ENCODE measurements at regions not wholly inside any gene's neighbourhood (a gene's known extent, or its start where the extent isn't known, plus 50 kb on each side); places are given as distances from the start of the nearest gene placed in this dataset.

DNA sequence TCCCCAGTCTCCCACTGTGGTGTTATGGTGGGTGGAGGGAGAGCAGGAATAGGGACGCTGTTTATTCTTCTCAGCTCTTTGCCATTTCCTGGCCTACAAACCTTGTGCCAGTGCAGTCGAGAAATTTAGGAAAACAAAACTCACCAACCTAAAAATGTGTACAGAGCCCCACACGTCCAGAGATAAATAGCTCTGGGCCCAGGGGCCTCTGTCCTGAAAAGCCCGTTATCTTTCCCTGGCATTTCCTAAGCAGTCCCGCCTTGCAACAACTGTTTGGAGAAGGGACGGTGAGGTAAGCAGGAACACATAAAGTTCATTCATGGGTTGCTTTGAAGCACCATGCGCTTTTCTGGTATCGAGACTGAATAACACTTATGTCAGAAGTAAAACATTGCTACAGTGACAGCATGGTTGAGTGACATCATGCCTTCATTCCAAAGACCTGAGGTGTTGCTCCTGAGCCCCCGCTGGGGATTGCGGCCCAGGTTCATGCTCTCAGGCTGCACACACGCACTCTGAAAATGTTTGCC, 80.1 kb upstream of the NXT1 start:
- H3K36me3 Mint-ChIP-seq (ENCODE audit: low read depth) = no peaks in the 10 kb centered on the region
- intact Hi-C loops (cut with micrococcal nuclease) = no loop called here
- H3K4me3 Mint-ChIP-seq = no peak overlapping the region
- H3K27ac Mint-ChIP-seq = no peak overlapping the region
- peaks cover 5% of the 10 kb centered on the region for H3K9me3 Mint-ChIP-seq
- H3K27me3 Mint-ChIP-seq (ENCODE audit: insufficient read depth) = no peaks in the 10 kb centered on the region
- no peak for DNase-seq (ENCODE audit: low spot score)
- no peaks in the 10 kb centered on the region for H3K4me1 Mint-ChIP-seq (ENCODE audit: low read depth)

DNA sequence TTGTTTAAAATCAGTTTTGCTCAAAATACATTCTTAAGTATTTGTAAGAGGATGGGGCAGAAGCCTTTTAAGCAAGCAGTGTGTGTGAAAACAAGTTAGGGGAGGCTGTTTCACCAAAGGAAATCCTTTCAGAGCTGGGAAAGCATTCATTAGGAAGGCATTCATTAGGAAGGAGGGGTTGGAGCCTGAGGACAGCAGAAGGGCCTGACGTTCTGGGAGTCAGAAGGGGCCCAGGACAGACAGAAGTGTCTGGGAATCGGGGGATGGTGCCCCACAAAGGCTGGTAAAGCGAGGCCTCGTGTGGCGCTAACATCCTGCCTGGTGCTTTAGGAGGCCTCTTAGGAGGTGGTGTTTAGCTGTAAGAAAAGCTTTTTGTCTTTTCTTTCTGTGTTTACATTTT, 80.6 kb upstream of the NXT1 start:
- DNase-seq (ENCODE audit: low spot score) = no peak
- Mint-ChIP-seq H3K9me3 (peaks cover 5% of the 10 kb centered on the region), H3K36me3 (ENCODE audit: low read depth) (no peaks in the 10 kb centered on the region), H3K4me1 (ENCODE audit: low read depth) (no peaks in the 10 kb centered on the region), H3K4me3 (no peak overlapping the region), H3K27me3 (ENCODE audit: insufficient read depth) (no peaks in the 10 kb centered on the region), H3K27ac (no peak overlapping the region)
- intact Hi-C loops (cut with micrococcal nuclease) = no loop called here

DNA sequence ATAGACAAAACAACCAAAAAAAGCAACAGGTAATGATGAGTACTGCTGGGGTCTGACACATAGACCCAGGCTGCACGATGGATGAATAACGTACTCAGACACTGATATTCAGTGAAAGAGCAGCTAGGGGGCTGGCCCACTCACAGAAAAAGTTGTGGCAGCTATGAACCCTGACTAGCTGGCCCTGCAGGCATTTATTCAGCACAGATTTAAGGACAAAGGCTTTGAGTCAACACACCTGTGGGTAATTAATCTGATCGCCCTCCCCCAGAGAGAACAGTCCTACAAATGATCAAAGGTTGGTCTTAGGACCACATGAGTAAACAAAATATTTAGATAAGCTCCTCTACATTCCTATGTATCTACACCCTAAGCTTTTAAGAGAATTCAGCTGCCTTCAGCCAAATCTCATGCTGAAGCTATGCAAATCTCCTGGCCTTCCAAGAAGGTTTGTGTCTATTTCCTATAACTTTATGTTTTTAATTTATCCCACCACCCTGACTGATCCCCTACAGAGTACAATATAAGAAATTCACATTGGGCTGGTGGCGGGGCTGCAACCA, 81.7 kb upstream of the NXT1 start:
- no peak for DNase-seq (ENCODE audit: low spot score)
- Mint-ChIP-seq H3K27me3 (ENCODE audit: insufficient read depth) (no peaks in the 10 kb centered on the region), H3K27ac (no peak overlapping the region), H3K4me1 (ENCODE audit: low read depth) (no peaks in the 10 kb centered on the region), H3K9me3 (peaks cover 5% of the 10 kb centered on the region), H3K36me3 (ENCODE audit: low read depth) (no peaks in the 10 kb centered on the region), H3K4me3 (no peak overlapping the region)
- intact Hi-C loops (cut with micrococcal nuclease) = no loop called here

- no peaks in the 10 kb centered on the region for H3K27me3 Mint-ChIP-seq (ENCODE audit: insufficient read depth)
- DNase-seq (ENCODE audit: low spot score) = no peak
- H3K36me3 Mint-ChIP-seq (ENCODE audit: low read depth) = no peaks in the 10 kb centered on the region
- H3K4me1 Mint-ChIP-seq (ENCODE audit: low read depth) = no peaks in the 10 kb centered on the region
- no peak overlapping the region for H3K4me3 Mint-ChIP-seq
- intact Hi-C loops (cut with micrococcal nuclease) = no loop called here
- no peak overlapping the region for H3K27ac Mint-ChIP-seq
- peaks cover 5% of the 10 kb centered on the region for H3K9me3 Mint-ChIP-seq
Observed at GRCh38 chr20:23267909-23268308, 82.7 kb upstream of the NXT1 start.

DNA sequence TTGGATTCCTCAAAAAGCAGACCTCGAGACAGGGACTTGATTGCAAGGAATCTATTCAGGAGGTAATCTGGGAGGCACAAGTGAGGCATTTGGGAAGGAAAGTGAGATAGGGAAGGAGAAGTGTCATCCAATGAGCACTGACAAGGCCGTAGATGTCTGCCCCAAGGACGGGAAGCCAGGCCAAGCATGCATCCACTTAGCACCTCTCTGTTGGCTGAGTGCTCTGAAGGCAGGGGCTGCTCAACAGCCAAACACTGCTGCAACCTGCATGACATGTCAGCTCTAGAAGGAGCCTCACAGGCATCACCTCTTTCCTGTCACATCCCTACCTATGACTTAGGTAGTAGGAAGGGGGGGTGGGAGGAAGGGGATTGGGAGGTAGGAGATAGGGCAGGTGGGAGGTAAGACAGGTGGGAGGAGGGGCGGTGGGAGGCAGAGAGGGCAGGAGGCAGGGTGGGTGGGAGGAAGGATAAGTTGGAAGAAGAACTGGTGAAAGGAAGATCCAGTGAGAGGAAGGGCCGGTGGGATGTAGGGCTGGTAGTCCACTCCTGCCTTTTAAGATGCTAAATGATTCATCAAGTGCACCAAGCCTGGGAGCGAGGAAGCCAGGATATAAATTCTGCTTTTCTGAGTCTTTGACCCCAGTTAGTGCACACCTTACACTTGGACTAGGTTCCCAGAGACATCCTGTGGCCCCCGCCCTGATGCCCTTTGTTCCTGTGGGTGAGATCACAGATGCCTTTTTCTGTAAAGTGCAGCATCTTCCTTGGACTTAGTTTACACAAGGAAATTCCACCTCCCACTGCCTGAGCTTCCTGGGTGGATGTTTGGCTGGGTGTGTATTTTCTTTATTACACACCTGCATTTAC, 83.8 kb upstream of the NXT1 start:
- intact Hi-C loops (cut with micrococcal nuclease) = no loop called here
- Mint-ChIP-seq H3K9me3 (peaks cover 5% of the 10 kb centered on the region), H3K27ac (no peak overlapping the region), H3K36me3 (ENCODE audit: low read depth) (no peaks in the 10 kb centered on the region), H3K4me1 (ENCODE audit: low read depth) (no peaks in the 10 kb centered on the region), H3K27me3 (ENCODE audit: insufficient read depth) (no peaks in the 10 kb centered on the region), H3K4me3 (no peak overlapping the region)
- DNase-seq (ENCODE audit: low spot score) = no peak

GRCh38 chr20:23265226-23265625, 85.4 kb upstream of the NXT1 start:
- H3K27ac Mint-ChIP-seq = no peak overlapping the region
- no peaks in the 10 kb centered on the region for H3K4me1 Mint-ChIP-seq (ENCODE audit: low read depth)
- H3K27me3 Mint-ChIP-seq (ENCODE audit: insufficient read depth) = no peaks in the 10 kb centered on the region
- intact Hi-C loops (cut with micrococcal nuclease) = no loop called here
- H3K36me3 Mint-ChIP-seq (ENCODE audit: low read depth) = no peaks in the 10 kb centered on the region
- no peak overlapping the region for H3K4me3 Mint-ChIP-seq
- no peak for DNase-seq (ENCODE audit: low spot score)
- peaks cover 5% of the 10 kb centered on the region for H3K9me3 Mint-ChIP-seq

GRCh38 chr20:23264545-23264944, 86.0 kb upstream of the NXT1 start:
- H3K27me3 Mint-ChIP-seq (ENCODE audit: insufficient read depth) = no peaks in the 10 kb centered on the region
- H3K27ac Mint-ChIP-seq = no peak overlapping the region
- intact Hi-C loops (cut with micrococcal nuclease) = no loop called here
- no peak overlapping the region for H3K4me3 Mint-ChIP-seq
- H3K36me3 Mint-ChIP-seq (ENCODE audit: low read depth) = no peaks in the 10 kb centered on the region
- DNase-seq (ENCODE audit: low spot score) = no peak
- H3K4me1 Mint-ChIP-seq (ENCODE audit: low read depth) = no peaks in the 10 kb centered on the region
- H3K9me3 Mint-ChIP-seq = peaks cover 5% of the 10 kb centered on the region

GRCh38 chr20:23260181-23260840, 90.3 kb upstream of the NXT1 start:
- H3K4me1 Mint-ChIP-seq (ENCODE audit: low read depth) = no peaks in the 10 kb centered on the region
- H3K27me3 Mint-ChIP-seq (ENCODE audit: insufficient read depth) = peaks cover 2% of the 10 kb centered on the region
- H3K4me3 Mint-ChIP-seq = no peak overlapping the region
- DNase-seq (ENCODE audit: low spot score) = no peak
- no peak overlapping the region for H3K27ac Mint-ChIP-seq
- intact Hi-C loops (cut with micrococcal nuclease) = no loop called here
- H3K36me3 Mint-ChIP-seq (ENCODE audit: low read depth) = no peaks in the 10 kb centered on the region
- H3K9me3 Mint-ChIP-seq = no peaks in the 10 kb centered on the region

DNA sequence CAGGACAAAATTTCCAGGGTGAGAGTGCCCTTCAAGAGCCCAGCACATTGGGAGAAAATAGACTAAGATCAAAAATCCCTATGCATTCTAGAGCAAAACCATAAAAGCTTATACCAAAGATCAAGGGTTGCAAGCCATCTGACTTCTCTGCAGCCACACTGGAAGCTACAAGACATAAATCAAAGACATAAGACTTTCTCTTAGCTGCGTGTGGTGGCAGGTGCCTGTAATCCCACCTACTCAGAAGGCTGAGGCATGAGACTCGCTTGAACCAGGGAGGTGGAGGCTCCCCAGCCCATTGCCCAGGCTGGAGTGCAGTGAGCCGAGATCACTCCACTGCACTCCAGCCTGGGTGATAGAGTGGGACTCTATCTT, 91.9 kb upstream of the NXT1 start:
- H3K27ac Mint-ChIP-seq = no peak overlapping the region
- no peak overlapping the region for H3K4me3 Mint-ChIP-seq
- H3K36me3 Mint-ChIP-seq (ENCODE audit: low read depth) = no peaks in the 10 kb centered on the region
- no peaks in the 10 kb centered on the region for H3K4me1 Mint-ChIP-seq (ENCODE audit: low read depth)
- H3K9me3 Mint-ChIP-seq = no peaks in the 10 kb centered on the region
- no peak for DNase-seq (ENCODE audit: low spot score)
- peaks cover 2% of the 10 kb centered on the region for H3K27me3 Mint-ChIP-seq (ENCODE audit: insufficient read depth)
- intact Hi-C loops (cut with micrococcal nuclease) = no loop called here

DNA sequence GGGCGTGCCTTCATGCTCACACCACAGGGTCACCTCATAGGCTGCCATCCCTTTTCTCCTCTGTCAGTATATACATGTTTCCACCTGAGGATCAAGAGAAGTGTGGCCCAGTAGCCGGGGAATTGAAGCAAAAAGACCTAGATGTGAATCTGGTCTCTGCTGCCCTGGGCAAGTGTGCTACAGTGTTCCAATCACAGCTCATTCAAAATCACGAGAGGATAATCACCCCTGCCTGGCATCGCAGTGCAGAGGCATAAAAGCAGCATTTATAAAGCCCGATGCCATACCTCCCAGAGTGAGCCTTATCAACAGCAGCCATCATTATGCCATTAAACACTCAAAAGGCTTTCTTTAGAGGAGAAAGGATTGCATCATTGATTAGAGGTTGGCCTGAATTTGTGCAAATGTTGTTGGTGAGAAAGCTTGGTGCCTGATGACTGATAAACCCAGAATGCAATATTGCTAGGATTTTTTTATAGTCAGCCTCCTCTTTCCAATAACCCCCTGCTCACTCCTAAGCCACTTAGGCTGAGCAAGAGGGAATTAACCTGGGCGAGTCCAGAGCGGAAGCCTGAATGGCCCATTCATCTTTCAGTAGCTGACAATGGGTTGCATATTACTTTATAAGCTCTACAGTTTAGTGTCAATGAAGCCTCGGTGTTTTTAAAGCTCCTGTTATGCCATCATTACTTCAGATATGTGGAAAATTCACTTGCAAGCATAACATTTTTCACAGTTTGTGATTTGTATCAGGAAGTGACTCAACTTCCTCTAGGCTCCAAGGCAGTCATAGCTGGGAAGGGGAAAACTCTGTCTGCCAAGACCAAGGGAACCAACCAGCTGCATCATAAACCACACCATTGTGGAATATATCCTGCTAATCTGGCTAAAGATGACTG, 92.5 kb upstream of the NXT1 start:
- H3K4me1 Mint-ChIP-seq (ENCODE audit: low read depth) = no peaks in the 10 kb centered on the region
- no peak for DNase-seq (ENCODE audit: low spot score)
- H3K27me3 Mint-ChIP-seq (ENCODE audit: insufficient read depth) = peaks cover 2% of the 10 kb centered on the region
- intact Hi-C loops (cut with micrococcal nuclease) = no loop called here
- no peak overlapping the region for H3K4me3 Mint-ChIP-seq
- no peaks in the 10 kb centered on the region for H3K9me3 Mint-ChIP-seq
- no peak overlapping the region for H3K27ac Mint-ChIP-seq
- no peaks in the 10 kb centered on the region for H3K36me3 Mint-ChIP-seq (ENCODE audit: low read depth)

DNA sequence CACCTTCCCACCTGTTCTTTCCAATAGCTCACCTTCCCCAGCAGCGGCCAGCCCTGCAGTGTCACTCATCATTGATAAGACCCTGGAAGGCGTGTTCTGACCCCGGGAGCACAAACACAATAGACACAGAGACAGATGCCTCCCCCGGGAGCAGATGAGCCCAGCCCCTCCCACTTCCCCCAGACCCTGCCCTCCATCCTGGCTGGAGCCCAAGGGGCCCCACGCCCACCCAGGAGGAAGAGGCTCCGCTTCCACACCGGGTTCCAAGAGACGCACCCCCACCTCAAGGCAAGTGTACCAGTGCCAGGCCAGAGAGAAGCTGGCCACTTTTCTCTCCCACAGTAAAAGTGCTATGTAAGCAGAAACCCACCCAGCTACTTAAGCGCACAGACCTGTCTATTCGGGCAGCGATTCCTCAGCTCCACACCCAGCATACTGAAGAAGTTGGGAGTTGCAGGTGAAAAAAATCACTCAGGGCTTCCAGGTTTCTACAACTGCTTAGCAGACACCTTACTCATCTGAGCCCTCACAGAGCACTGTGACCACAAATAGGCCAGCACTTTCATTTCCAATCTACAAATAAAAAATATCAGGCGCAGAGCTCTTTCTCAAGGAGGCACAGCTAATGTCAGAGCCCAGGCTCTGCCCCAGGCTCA, 93.4 kb upstream of the NXT1 start:
- H3K27ac Mint-ChIP-seq = no peak overlapping the region
- no peaks in the 10 kb centered on the region for H3K9me3 Mint-ChIP-seq
- intact Hi-C loops (cut with micrococcal nuclease) = no loop called here
- H3K4me1 Mint-ChIP-seq (ENCODE audit: low read depth) = no peaks in the 10 kb centered on the region
- no peak for DNase-seq (ENCODE audit: low spot score)
- H3K36me3 Mint-ChIP-seq (ENCODE audit: low read depth) = no peaks in the 10 kb centered on the region
- peaks cover 2% of the 10 kb centered on the region for H3K27me3 Mint-ChIP-seq (ENCODE audit: insufficient read depth)
- no peak overlapping the region for H3K4me3 Mint-ChIP-seq

GRCh38 chr20:23255716-23256385, 94.7 kb upstream of the NXT1 start:
- Mint-ChIP-seq H3K36me3 (ENCODE audit: low read depth) (no peaks in the 10 kb centered on the region), H3K4me1 (ENCODE audit: low read depth) (no peaks in the 10 kb centered on the region), H3K4me3 (no peak overlapping the region), H3K27ac (no peak overlapping the region), H3K27me3 (ENCODE audit: insufficient read depth) (peaks cover 2% of the 10 kb centered on the region), H3K9me3 (no peaks in the 10 kb centered on the region)
- intact Hi-C loops (cut with micrococcal nuclease) = no loop called here
- no peak for DNase-seq (ENCODE audit: low spot score)

All from activated T-helper 1 cell treated with anti-CD3 and anti-CD28 coated beads, Interleukin-12 subunit alpha, Interleukin-12 subunit beta, Interleukin-2, Interleukin-4 antibody, amounts not matched to agents 30 ng/mL and 10 ng/mL and 1 ng/mL, durations not matched to agents 14 hours and 24 hours and 36 hours (primary cell).